GM21515 (cell line): ENCODE measurements at regions not wholly inside any gene's neighbourhood (a gene's known extent, or its start where the extent isn't known, plus 50 kb on each side); places are given as distances from the start of the nearest gene placed in this dataset.
"Not testable (repeated sequence)": the region's sequence is repeated elsewhere in the genome, so short reads cannot be mapped to it uniquely, and the experiment has no call there.

Source experiments
- ATAC-seq: cut with Tn5 transposase; IDR thresholded peaks from one replicate; pipeline ENCODE4 v1.9.1; 2021; ENCODE audit not compliant: unreplicated experiment

DNA sequence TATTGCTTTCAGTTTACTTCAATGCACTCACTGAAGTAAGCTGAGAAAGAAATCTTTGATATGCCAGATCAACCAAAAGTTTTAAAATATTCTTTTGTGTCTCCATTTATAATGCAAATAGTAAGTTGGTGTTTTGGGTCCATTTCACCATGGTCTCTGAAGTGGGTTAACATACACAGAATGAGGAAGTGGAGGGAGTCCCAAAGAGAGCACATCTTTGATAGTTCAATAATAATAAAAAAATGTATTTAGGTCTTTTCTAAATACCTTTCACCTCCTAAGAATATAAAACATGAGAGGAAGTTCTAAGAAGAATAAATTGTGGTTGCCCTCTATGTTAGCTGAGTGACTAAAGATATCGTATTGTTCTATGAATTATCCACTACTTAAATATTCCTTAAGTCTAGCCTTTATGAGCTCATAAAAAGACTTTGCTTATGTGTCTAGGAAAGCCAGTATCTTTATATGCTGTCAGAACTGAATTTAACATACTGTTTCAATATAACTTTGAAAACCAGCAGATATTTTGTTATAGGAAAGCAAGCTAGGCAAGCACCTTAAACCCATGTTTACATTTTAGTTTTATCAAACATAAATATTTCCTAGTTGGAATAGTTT is 148.7 kb upstream of the ZEB2 start:
- no peak for ATAC-seq

DNA sequence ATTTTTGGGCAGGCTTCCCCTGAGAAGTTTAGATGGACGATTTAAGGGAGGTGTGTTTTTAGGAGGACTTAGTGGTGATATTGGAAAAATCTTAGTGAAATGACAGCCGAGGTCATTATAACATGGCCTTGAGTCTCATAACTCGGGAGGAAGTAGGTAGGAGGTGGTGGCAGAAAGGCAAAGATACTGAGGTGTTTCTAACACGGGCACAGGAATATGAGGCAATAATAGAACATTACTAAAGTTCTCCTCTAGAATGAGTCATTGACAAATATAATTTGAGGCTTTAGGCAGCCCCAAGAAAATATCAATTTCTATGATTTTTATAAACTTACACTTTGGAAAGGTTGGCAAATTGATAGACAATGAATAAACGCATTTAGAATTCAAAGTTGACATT is 146.1 kb upstream of the ZEB2 start:
- no peak for ATAC-seq

DNA sequence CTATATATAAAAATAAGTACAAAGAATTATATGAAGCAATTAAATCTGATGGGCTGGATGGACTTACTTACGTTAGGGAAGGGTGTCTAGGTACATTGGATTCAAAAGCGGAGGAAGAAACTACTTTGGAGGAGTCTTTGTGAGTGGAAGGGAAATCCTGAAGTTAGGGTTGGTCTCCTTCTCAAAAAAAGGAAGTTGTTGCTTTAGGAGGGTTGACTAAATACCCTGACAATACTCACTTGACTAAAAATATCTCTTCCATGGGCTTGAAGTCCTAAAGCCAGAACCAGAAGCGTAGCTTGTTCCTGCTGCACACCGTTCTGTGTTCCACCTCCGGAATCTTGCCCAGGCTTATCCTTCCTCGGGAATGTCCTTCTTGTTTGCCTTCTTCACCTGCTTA is 143.3 kb upstream of the ZEB2 start:
- ATAC-seq: no peak

DNA sequence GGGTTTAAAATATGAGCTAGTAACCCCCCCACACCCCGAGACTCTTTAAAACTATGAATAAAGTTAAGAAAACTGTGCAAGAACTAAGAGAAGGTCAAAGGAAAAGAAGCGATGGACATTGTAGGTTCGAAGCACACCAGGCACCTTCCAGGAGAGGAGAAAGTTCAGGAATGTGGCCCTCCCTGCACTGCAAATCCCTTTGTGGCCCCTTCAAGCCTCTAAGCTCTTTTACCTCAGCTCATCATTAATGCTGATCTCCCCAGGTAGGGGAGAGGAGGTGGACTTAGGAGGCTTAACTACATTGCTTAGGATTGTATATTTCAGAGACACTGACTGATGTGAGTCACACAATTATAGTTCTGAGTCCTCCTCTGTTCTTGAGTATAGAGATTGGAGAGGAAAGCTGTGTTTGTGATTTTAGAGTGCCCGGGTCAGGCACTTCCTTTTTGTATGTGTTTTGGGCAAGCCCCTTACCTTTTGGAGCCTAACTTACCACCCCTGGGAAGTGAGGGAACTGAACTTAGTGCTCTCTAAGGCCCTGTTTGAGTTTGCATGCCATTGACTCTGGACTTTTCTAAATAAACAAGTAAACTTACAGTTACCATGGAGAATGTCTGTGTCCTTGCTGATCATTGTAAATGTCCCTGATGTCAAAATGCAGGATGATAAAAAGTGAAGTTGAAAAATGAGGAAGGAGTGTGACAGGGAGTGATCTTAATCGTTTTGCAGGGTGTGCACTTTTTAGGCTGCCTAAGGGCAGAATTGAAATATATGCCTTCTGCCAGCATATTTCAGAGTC is 140.8 kb upstream of the ZEB2 start:
- ATAC-seq: no peak

DNA sequence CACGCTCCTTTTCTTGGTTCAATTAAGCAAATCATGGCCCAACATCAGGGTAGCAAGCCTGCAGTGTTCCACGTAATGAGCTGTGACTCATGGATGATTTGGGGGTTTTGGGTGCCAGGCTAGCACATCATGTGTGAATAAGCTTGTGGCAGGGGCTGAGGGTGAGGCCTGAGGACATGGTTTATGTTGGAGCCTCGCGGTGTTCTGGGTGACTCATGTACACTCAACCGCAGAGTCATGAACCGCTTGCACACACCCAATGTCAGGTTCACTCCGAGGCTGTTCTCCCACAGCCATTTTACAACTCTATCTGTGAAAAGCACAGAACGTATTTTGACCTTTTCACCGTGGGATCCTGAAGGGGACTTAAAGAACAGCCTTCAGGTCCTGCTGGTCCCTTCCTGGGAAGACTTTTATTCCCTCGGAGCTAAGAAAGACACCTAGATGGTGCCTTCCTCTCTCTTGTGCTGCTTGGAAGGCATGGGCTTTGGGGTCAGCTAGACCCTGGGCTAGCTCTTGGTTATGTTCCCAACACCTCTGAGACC is 139.9 kb upstream of the ZEB2 start:
- ATAC-seq: no peak

DNA sequence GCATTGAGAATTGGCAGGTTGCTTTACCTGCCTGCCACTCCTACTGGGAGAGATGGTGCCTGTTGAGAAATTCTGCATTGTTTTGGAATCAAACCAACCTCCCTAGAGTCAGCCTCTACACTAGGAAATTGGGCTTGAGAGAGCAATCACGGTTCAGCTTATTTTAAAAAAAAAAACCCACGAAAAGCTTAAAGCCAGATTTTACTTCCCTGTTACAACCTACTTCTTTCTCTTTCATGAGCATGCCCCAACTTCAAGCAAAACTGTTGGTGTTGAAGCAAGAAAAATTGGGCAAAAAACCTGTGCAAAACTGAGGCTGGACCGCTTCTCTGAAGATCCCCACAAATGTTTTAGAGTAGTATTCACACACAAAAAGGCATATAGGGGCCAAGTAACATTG is 134.6 kb upstream of the ZEB2 start:
- ATAC-seq: no peak

DNA sequence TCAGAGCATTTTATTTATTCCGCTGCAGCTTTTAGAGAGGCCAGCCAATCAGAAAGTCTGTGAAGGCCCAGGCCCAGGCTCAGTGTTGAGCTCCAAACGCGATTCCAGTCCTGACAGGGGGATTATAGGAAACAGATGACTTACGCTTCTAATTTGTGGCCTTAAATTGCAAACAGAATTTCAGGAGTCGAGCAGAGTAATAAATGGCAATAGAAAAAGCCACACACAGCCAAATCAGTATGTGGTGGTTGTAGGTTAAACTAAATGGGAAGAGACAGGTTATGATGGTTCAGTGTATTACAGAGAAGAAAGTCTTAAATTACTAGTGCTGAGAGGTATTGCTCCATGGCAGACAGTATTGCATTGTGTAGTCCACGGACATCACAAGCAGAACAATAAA is 131.0 kb upstream of the ZEB2 start:
- no peak for ATAC-seq

DNA sequence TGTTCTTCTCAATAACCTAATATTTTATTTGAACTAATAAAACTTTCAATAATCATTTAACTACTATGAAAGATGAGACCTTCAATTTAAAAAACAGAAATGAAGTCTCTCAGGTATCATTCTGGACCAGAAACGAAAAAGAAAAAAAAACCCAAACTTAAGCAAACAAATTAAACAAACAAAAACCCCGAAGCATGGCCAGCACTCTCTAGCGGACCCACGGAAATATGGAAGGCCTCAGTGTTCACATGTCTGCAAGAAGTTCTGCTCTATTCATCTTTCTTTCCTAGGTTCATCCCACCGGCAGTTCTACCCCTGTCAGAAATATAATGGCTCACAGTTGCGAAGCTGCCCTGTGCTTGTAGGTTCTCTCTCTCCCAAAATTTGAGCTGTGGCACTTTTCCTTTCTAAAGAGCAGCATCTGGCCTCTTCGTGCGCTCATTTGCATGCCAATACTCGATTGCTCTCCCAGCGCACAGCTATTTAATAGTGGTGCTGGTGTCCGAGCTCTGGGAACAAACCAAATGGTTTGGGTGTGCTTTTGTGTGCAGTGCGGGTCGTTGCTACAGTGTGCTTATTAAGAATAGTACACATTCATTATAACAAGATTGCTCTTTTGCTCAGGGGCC is 129.0 kb upstream of the ZEB2 start:
- ATAC-seq: no peak

DNA sequence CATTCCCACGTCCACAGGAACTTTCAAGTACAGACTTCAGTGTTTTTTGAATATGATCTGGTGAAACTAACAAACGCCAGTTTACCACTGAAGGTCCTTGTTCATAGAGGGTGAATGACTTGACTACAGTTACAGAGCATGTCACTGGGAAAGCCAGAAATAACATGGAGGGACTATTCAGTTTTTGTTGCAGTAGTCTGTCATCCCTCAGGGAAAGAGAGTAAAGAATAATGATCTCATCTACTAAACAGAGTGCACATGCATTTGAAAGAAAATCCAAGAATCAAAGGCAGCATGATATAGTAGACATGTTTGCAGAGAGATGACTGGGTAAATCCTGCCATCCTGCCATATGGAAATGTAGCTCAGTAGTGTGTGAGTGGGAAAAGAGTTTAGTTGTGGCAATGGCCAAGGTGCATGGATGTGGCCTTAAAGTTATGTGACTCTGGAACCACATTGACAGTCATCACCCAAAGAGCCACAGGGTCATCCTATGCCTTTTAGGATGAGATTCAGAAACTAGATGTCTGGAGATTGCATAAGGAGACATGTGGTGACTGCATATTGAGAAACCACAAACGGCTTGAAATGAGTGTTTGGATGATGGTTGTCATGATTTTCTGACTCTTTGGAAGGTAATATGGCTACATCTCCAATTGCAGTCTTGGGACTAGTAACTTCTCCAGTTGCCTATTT is 125.3 kb upstream of the ZEB2 start:
- no peak for ATAC-seq

DNA sequence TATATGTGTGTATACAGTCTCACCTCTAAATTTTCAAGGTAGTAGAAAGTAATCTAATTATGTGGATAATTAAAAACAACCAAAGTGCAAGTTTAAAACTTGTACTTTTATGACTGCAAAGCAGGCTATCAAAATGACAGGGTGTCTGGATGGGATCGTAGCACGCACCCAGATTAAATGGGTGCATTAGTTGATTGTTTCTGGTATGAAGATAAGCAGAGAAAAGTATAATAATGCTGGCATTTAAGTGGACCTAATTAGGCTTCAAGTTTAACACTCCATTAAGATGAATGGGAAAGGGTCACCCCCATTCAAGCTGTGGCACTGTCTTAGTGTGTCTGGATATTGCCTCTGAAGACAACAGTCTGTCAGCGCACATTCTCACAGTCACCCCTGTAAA is 124.6 kb upstream of the ZEB2 start:
- ATAC-seq: no peak

DNA sequence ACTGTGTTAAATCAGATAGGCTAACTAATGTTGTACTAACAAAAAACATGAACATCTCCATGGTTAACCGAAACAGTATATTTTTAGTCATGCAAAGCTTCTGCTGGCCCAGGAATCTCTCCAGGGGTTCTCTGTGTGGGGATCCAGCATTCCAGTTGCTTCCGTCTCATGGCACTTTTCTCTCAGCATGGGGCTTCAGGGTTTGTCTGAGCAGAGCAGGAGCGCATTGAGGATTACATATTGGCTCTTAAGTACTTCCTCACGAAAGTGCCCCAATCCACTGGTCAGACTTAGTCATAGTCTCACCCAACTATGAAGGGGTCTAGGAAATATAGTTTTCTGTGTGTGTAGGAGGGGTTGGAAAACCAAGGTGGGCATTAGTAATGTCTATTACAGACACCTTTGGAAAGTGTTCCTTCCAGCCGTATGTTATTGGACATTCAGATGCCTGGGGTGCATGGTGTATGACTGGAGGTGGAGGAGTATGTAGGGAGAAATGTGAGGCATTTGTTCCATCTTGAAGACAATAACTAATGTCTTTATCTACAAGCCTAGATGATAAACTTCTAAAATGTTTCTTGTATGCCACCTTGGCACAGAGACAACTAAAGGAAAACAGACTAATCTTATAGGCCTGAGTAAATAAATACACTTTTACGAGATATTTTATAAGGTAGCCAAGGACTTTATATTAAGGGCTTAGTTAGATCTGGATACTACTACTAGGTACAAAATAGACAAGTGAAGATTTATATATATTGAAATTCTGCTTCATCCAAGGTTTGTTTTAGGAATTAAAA is 123.8 kb upstream of the ZEB2 start:
- no peak for ATAC-seq

DNA sequence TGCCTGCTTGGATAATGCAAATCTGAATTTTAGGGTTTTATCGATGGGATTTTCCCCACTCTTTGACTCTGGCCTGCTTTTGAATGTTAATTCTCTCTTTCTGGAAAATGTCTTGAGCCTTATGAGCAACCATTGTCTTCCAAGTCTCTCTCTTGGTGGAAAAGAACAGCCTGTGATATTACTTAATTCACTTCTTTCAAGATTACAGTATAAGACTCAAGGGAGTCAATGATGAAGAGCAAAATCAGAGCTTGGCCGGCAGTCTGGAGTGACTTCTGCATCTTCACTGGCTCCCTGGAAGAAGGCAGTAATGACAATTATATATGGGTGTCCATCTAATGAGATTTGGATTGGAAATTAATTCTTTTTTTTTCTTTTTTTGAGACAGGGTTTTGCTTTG is 122.9 kb upstream of the ZEB2 start:
- no peak for ATAC-seq

DNA sequence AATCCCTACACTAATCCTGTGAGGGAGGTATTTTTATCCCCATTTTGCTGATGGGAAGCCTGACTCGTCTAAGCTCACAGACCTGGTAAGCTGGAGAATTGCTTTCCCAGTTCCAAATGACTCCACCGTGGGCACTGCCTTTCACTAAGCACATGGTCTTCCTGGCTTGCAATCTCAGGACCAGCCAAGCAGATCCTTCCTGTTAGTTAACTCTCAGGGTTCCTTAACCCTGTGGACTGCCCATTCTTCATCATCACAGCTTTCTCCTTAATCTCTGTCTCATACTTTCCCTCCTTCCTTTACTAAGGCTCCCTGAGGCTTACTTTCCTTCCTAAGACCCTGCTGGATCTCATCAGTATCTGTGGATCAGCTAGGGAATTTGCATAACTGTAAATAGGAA is 122.2 kb upstream of the ZEB2 start:
- no peak for ATAC-seq

DNA sequence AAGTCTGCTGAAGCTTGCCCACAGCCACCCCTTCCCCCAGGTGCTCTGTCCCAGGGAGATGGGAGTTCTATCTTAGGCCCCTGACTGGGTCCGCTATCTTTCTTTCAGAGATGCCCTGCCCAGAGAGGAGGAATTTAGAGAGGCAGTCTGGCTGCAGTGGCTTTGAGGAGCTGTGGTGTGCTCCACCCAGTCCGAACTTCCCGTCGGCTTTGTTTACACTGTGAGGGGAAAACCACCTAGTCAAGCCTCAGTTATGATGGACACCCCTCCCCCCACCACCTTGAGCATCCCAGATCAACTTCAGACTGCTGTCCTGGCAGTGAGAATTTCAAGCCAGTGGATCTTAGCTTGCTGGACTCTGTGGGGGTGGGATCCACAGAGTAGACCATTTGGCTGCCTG is 118.3 kb upstream of the ZEB2 start:
- ATAC-seq: not testable (repeated sequence)

DNA sequence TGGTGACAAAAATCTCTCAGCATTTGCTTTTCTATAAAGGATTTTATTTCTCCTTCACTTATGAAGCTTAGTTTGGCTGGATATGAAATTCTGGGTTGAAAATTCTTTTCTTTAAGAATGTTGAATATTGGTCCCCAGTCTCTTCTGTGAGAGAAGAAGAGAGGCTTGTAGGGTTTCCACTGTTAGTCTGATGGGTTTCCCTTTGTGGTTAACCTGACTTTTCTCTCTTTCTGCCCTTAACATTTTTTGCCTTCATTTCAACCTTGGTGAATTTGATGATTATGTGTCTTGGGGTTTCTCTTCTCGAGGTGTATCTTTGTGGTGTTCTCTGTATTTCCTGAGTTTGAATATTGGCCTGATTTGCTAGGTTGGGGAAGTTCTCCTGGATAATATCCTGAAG is 116.9 kb upstream of the ZEB2 start:
- not testable (repeated sequence) for ATAC-seq

DNA sequence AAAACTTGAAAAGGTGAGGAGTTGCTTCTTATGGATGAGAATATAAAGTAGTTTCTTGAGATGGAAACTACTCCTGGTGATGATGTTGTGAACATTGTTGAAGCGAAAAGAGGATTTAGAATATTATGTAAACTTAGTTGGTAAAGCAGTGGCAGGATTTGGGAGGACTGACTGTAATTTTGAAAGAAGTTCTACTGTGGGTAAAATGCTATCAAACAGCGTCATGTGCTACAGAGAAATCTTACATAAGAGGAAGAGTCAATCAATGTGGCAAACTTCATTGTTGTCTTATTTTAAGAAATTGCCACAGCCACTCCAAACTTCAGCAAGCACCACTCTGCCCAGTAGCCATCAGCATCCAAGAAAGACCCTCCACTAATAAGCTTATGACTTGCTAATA is 112.9 kb upstream of the ZEB2 start:
- no peak for ATAC-seq

DNA sequence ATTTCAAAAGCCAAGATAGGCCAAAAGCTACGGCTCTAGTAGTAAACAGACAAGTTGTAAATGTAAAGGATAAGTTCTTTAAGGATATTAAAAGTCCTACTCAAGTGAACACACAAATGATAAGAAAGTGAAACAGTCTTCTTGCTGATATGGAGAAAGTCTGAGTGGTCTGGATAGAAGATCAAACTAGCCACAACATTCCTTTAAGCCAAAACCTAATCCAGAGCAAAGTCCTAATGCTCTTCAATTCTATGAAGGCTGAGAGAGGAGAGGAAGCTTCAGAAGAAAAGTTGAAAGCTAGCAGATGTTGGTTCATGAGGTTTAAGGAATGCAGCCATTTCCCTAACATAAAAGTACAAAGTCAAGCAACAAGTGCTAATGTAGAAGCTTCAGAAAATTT is 111.7 kb upstream of the ZEB2 start:
- no peak for ATAC-seq

DNA sequence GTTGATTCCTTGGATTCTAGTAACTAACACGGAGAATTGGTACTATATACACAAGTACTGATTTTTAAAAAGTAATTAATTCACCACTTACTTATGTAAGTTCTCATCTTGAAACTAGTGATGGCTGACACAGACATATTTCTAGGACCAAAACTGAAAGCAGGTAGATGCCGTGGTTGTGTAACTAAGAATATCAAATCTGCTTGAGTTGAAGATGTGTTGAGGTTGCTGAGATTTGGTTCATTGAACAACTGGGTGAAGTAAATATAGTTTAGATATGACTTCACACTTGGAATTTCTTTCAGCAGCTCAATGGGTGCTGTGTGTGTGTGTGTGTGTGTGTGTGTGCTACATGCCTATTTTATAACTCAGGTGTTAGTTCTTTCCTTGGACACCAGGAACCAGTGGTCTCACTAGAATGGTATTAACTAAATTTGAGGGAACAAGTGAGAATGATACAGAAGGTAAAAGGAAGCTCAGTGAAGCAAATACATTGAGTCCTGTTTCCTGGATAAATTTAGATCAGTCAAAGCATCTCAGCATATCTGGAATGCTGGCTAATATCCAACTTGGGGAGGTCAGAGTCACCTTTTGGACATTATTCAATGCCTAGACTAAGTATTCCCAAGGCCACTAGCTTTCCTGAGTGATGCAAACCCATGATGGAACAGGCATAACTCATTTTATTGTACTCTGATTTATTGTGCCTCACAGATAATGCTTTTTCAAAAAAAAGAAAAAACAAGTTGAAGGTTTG is 110.7 kb upstream of the ZEB2 start:
- peak; percentile 75 for ATAC-seq

DNA sequence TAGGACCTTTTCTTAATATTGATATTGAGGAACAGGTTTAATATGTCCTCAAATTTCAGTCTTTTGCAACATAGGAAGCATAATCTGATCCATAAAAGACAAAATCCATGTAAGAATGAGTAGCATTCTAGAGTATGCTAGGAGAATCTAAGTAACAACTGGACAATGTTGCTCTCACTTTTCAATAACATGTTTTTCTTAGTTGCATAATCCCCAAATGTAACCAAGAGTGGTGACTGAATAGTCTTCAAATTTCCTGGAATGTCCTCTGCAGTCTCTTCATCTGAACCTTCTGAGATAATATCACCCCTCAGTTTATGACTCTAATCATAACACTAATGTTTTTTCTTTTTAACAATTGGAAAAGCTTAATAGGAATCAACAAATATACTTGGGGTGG is 110.0 kb upstream of the ZEB2 start:
- ATAC-seq: no peak

DNA sequence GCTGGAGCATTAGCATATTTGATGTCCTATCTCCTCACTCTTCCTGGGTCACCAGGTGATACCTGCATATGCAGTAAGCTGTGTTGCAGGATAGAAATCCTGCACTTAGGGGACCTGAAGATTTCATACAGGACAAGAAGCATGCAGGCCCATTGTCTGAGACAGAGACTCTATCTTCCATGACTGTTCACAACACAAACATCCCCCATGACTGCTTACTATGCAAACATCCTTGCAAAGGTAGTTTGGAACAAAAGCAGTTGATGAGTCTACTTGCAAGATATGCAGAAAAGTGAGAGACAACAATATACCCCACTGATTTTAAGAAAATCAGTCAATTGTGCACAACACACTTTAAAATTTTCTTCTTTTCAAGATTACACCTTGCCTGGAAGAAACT is 108.6 kb upstream of the ZEB2 start:
- ATAC-seq: no peak
